ENCODE measurements at regions not wholly inside any gene's neighbourhood (a gene's known extent, or its start where the extent isn't known, plus 50 kb on each side); places are given as distances from the start of the nearest gene placed in this dataset.

DNA sequence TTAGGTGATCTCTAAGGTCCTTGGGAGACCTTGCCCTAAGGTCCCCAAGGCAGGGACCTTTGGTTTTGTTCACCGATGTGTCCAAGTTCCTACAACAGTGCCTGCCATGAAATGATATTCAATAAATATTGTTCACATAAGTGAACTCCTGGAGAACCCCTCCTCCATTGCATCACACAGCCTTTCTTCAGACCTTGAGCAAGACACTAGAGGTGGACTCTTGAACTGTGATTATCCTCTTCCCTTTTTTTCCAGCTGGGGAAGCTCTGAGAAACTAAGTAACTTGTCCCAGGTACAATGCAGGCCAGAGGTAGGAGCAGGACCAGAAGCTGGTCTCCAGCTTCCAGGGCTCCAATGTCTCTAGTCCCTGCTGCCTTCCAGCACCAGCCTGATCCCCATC is 76.6 kb upstream of the LMO1 start:
- H3K9me3 ChIP-seq (ENCODE audit: control insufficient read depth, insufficient read depth, low read length) = no peaks in the 10 kb centered on the region
- H3K27me3 ChIP-seq (ENCODE audit: control insufficient read depth, insufficient read depth, low read length) = no peaks in the 10 kb centered on the region
- H3K4me3 ChIP-seq (ENCODE audit: low read depth, low read length) = no peak overlapping the region

DNA sequence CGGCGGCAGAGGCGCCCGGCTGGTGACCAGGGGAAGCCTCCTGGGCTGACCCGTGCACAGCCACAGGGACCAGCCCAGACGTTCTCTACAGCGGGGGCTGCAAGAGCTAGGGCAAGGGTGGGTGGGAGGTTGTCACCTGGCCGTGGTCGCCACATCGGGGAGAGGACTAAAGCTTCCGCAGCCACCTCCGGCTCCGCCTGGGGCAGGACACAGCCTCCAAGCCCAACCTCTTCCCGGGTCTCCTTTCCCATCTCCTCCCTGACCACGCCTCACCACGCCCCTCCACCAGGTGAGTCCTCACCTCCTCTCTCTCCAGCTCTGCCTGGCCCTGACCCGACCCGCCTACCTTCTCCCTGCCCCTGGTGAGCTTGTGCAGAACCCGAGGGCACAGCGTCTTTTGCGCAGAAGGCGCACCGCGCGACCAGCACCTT is 75.9 kb upstream of the LMO1 start:
- Histone ChIP-seq H3K27me3 (ENCODE audit: control insufficient read depth, insufficient read depth, low read length) (no peaks in the 10 kb centered on the region), H3K4me3 (ENCODE audit: low read depth, low read length) (no peak overlapping the region), H3K9me3 (ENCODE audit: control insufficient read depth, insufficient read depth, low read length) (no peaks in the 10 kb centered on the region), H3K4me1 (ENCODE audit: control insufficient read depth, insufficient read depth, low read length) (peaks cover 4% of the 10 kb centered on the region), H3K36me3 (ENCODE audit: control insufficient read depth, insufficient read depth, low read length) (no peaks in the 10 kb centered on the region), H3K9ac (ENCODE audit: low read depth, low read length) (no peak overlapping the region)

More for the DNA sequence above, 76.6 kb upstream of the LMO1 start:
- H3K4me1 ChIP-seq (ENCODE audit: control insufficient read depth, insufficient read depth, low read length) = peaks cover 4% of the 10 kb centered on the region
- H3K9ac ChIP-seq (ENCODE audit: low read depth, low read length) = no peak overlapping the region
- no peaks in the 10 kb centered on the region for H3K36me3 ChIP-seq (ENCODE audit: control insufficient read depth, insufficient read depth, low read length)

DNA sequence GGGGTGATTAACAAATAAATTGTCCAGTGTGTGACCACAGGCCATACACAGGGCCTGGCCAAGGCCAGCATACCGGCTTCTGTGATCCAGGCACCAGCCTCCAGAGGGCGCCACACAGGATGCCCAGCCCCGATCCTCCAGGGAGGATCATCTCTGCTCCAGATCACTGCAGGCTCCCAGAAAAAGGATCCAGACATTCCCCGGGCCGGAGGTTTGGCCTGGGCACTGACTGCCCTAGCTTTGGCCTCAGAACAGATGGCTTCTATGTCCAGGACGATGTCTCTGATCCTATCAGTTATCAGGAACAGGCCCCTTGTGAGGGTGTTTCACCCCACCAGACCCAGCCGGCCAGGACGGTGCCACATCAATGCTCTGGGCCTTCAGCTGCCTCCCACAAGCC is 74.5 kb upstream of the LMO1 start:
- peaks cover 4% of the 10 kb centered on the region for H3K4me1 ChIP-seq (ENCODE audit: control insufficient read depth, insufficient read depth, low read length)
- no peaks in the 10 kb centered on the region for H3K36me3 ChIP-seq (ENCODE audit: control insufficient read depth, insufficient read depth, low read length)
- no peaks in the 10 kb centered on the region for H3K9me3 ChIP-seq (ENCODE audit: control insufficient read depth, insufficient read depth, low read length)
- no peaks in the 10 kb centered on the region for H3K27me3 ChIP-seq (ENCODE audit: control insufficient read depth, insufficient read depth, low read length)
- H3K9ac ChIP-seq (ENCODE audit: low read depth, low read length) = no peak overlapping the region
- H3K4me3 ChIP-seq (ENCODE audit: low read depth, low read length) = no peak overlapping the region

- no peak overlapping the region for H3K9ac ChIP-seq (ENCODE audit: low read depth, low read length)
- peaks cover 4% of the 10 kb centered on the region for H3K4me1 ChIP-seq (ENCODE audit: control insufficient read depth, insufficient read depth, low read length)
- H3K9me3 ChIP-seq (ENCODE audit: control insufficient read depth, insufficient read depth, low read length) = no peaks in the 10 kb centered on the region
- no peaks in the 10 kb centered on the region for H3K27me3 ChIP-seq (ENCODE audit: control insufficient read depth, insufficient read depth, low read length)
- no peak overlapping the region for H3K4me3 ChIP-seq (ENCODE audit: low read depth, low read length)
- H3K36me3 ChIP-seq (ENCODE audit: control insufficient read depth, insufficient read depth, low read length) = no peaks in the 10 kb centered on the region
Measured at GRCh38 chr11:8337130-8337795, 73.6 kb upstream of the LMO1 start.

GRCh38 chr11:8336356-8337129 is 72.9 kb upstream of the LMO1 start:
- no peaks in the 10 kb centered on the region for H3K9me3 ChIP-seq (ENCODE audit: control insufficient read depth, insufficient read depth, low read length)
- no peaks in the 10 kb centered on the region for H3K27me3 ChIP-seq (ENCODE audit: control insufficient read depth, insufficient read depth, low read length)
- H3K9ac ChIP-seq (ENCODE audit: low read depth, low read length) = no peak overlapping the region
- H3K4me1 ChIP-seq (ENCODE audit: control insufficient read depth, insufficient read depth, low read length) = peaks cover 4% of the 10 kb centered on the region
- no peak overlapping the region for H3K4me3 ChIP-seq (ENCODE audit: low read depth, low read length)
- H3K36me3 ChIP-seq (ENCODE audit: control insufficient read depth, insufficient read depth, low read length) = no peaks in the 10 kb centered on the region

DNA sequence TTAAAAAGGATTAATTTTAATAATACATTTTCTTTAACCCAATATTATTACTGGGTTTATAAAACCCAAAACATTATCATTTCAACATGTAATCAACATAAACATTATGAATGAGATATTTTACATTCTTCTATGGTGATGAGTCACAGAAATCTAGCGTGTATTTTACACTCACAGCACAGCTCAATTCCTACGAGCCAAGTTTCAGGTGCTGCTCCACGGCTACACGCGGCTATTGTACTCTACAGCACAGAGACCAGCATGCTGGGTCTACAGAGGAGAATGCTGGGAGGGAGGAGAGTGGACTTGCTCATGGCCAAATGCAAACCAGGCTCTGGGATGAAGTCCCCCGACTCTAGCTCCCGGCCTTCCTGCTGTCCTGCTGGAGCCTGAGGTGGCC is 72.0 kb upstream of the LMO1 start:
- Histone ChIP-seq H3K4me1 (ENCODE audit: control insufficient read depth, insufficient read depth, low read length) (peaks cover 4% of the 10 kb centered on the region), H3K27me3 (ENCODE audit: control insufficient read depth, insufficient read depth, low read length) (no peaks in the 10 kb centered on the region), H3K36me3 (ENCODE audit: control insufficient read depth, insufficient read depth, low read length) (no peaks in the 10 kb centered on the region), H3K4me3 (ENCODE audit: low read depth, low read length) (no peak overlapping the region), H3K9me3 (ENCODE audit: control insufficient read depth, insufficient read depth, low read length) (no peaks in the 10 kb centered on the region), H3K9ac (ENCODE audit: low read depth, low read length) (no peak overlapping the region)

GRCh38 chr11:8335186-8335585 is 71.5 kb upstream of the LMO1 start:
- Histone ChIP-seq H3K4me1 (ENCODE audit: control insufficient read depth, insufficient read depth, low read length) (peaks cover 4% of the 10 kb centered on the region), H3K9ac (ENCODE audit: low read depth, low read length) (no peak overlapping the region), H3K4me3 (ENCODE audit: low read depth, low read length) (no peak overlapping the region), H3K27me3 (ENCODE audit: control insufficient read depth, insufficient read depth, low read length) (no peaks in the 10 kb centered on the region), H3K9me3 (ENCODE audit: control insufficient read depth, insufficient read depth, low read length) (no peaks in the 10 kb centered on the region), H3K36me3 (ENCODE audit: control insufficient read depth, insufficient read depth, low read length) (no peaks in the 10 kb centered on the region)

DNA sequence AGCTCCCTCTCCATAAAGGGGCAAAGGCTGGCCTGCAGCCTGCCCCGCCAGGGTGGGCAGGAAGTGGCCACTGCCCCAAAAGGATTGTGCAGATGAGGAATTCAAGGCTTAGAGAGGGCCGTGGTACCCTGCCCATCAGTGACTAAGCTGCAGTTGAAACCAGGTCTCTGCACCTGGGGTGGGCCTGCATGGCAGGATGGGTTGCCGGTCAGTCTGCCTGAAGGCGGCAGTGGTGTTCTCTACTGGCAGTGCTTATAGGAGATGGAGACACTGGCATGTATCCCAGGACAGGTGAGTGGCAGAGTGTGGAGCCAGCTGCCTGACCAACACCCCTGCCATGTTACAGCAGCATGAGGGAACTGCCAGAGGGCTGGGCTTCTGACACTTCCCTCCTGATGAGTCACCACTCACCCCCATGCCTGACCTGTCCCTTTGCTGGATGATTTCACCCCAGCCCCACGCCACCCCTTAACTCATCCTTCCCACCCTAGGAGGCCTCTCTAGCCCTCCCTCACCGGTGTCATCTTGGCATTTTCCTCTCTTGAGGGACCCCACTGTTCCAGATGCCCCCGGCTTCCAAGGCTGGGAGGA is 70.2 kb upstream of the LMO1 start:
- Histone ChIP-seq H3K9ac (ENCODE audit: low read depth, low read length) (no peak overlapping the region), H3K9me3 (ENCODE audit: control insufficient read depth, insufficient read depth, low read length) (no peaks in the 10 kb centered on the region), H3K4me1 (ENCODE audit: control insufficient read depth, insufficient read depth, low read length) (peaks cover 4% of the 10 kb centered on the region), H3K27me3 (ENCODE audit: control insufficient read depth, insufficient read depth, low read length) (no peaks in the 10 kb centered on the region), H3K36me3 (ENCODE audit: control insufficient read depth, insufficient read depth, low read length) (no peaks in the 10 kb centered on the region), H3K4me3 (ENCODE audit: low read depth, low read length) (no peak overlapping the region)

- no peaks in the 10 kb centered on the region for H3K9me3 ChIP-seq (ENCODE audit: control insufficient read depth, insufficient read depth, low read length)
- peaks cover 4% of the 10 kb centered on the region for H3K4me1 ChIP-seq (ENCODE audit: control insufficient read depth, insufficient read depth, low read length)
- H3K36me3 ChIP-seq (ENCODE audit: control insufficient read depth, insufficient read depth, low read length) = no peaks in the 10 kb centered on the region
- H3K4me3 ChIP-seq (ENCODE audit: low read depth, low read length) = no peak overlapping the region
- H3K9ac ChIP-seq (ENCODE audit: low read depth, low read length) = no peak overlapping the region
- H3K27me3 ChIP-seq (ENCODE audit: control insufficient read depth, insufficient read depth, low read length) = no peaks in the 10 kb centered on the region
Measured at GRCh38 chr11:8333376-8333775, 69.7 kb upstream of the LMO1 start.

GRCh38 chr11:8332891-8333290 is 69.2 kb upstream of the LMO1 start:
- no peaks in the 10 kb centered on the region for H3K27me3 ChIP-seq (ENCODE audit: control insufficient read depth, insufficient read depth, low read length)
- H3K4me1 ChIP-seq (ENCODE audit: control insufficient read depth, insufficient read depth, low read length) = peaks cover 3% of the 10 kb centered on the region
- H3K9ac ChIP-seq (ENCODE audit: low read depth, low read length) = no peak overlapping the region

GRCh38 chr11:8332196-8332595 is 68.5 kb upstream of the LMO1 start:
- H3K4me3 ChIP-seq (ENCODE audit: low read depth, low read length) = no peak overlapping the region
- H3K9ac ChIP-seq (ENCODE audit: low read depth, low read length) = no peak overlapping the region
- H3K4me1 ChIP-seq (ENCODE audit: control insufficient read depth, insufficient read depth, low read length) = no peaks in the 10 kb centered on the region
- no peaks in the 10 kb centered on the region for H3K9me3 ChIP-seq (ENCODE audit: control insufficient read depth, insufficient read depth, low read length)
- H3K27me3 ChIP-seq (ENCODE audit: control insufficient read depth, insufficient read depth, low read length) = no peaks in the 10 kb centered on the region
- H3K36me3 ChIP-seq (ENCODE audit: control insufficient read depth, insufficient read depth, low read length) = no peaks in the 10 kb centered on the region

More at GRCh38 chr11:8332891-8333290, 69.2 kb upstream of the LMO1 start:
- Histone ChIP-seq H3K36me3 (ENCODE audit: control insufficient read depth, insufficient read depth, low read length) (no peaks in the 10 kb centered on the region), H3K4me3 (ENCODE audit: low read depth, low read length) (no peak overlapping the region), H3K9me3 (ENCODE audit: control insufficient read depth, insufficient read depth, low read length) (no peaks in the 10 kb centered on the region)

GRCh38 chr11:8331767-8332166 is 68.1 kb upstream of the LMO1 start:
- no peak overlapping the region for H3K9ac ChIP-seq (ENCODE audit: low read depth, low read length)
- no peaks in the 10 kb centered on the region for H3K36me3 ChIP-seq (ENCODE audit: control insufficient read depth, insufficient read depth, low read length)
- H3K4me3 ChIP-seq (ENCODE audit: low read depth, low read length) = no peak overlapping the region
- no peaks in the 10 kb centered on the region for H3K9me3 ChIP-seq (ENCODE audit: control insufficient read depth, insufficient read depth, low read length)
- no peaks in the 10 kb centered on the region for H3K4me1 ChIP-seq (ENCODE audit: control insufficient read depth, insufficient read depth, low read length)
- H3K27me3 ChIP-seq (ENCODE audit: control insufficient read depth, insufficient read depth, low read length) = no peaks in the 10 kb centered on the region
